HepG2 (cell line): ENCODE measurements at regions not wholly inside any gene's neighbourhood (a gene's known extent, or its start where the extent isn't known, plus 50 kb on each side); places are given as distances from the start of the nearest gene placed in this dataset.

Experiments used
- ATAC-seq: fragments of 200-7000 bp; cut with Tn5 transposase; 3 replicates; pipeline ENCODE4 v1.9.1; 2020; ENCODE audit warnings: mild to moderate bottlenecking, moderate library complexity
- BruUV-seq: library from RNA; stranded (reverse); fragments of 400-500 nt; replicated peaks from 2 replicates; lab custom pipeline; 2021; lab: Mats Ljungman, UMichigan
- CTCF ChIA-PET: fragments of 300-600 bp; formaldehyde crosslinking; extraction: SDS; loops from one replicate; lab custom pipeline; 2021; ENCODE audit warnings: low total read pairs, inconsistent platforms, low intra/inter-chr PET ratio; lab: Yijun Ruan, JAX
- POLR2A ChIA-PET: fragments of 350-600 bp; sonication (Branson Sonifier 250); formaldehyde crosslinking; loops from one replicate; lab custom pipeline; 2020; ENCODE audit warnings: antibody characterized with exemption, inconsistent platforms; lab: Yijun Ruan, JAX
- DNase-seq: peaks from one replicate; pipeline ENCODE4 v3.0.0-alpha.2; 2015; ENCODE audit warnings: low spot score
- FAIRE-seq: peaks from 3 replicates; lab custom pipeline; 2011; peaks lifted over from hg19 to GRCh38; lab: Jason Lieb, UNC
- H2AFZ ChIP-seq: one replicate; pipeline ENCODE4 v1.6.1; 2011; ENCODE audit warnings: low read length, inconsistent platforms
- H3K27ac ChIP-seq: fragments of 300-600 bp; 3 replicates; pipeline ENCODE4 v1.8.0; 2011; ENCODE audit warnings: mixed run types, mild to moderate bottlenecking, mixed read lengths, low read length, inconsistent platforms; ENCODE audit not compliant: insufficient read depth; ENCODE audit errors: extremely low read length
- H3K27me3 ChIP-seq, 2 experiments: fragments of 200-600 bp in 1 of 2; 2 replicates in 1 of 2; 3 replicates in 1 of 2; pipeline versions ENCODE4 v1.6.0 to v1.8.0; 2011; ENCODE audit warnings: low read length in 2 of 2, mild to moderate bottlenecking in 2 of 2, moderate library complexity in 2 of 2, inconsistent platforms in 1 of 2; ENCODE audit not compliant: insufficient read depth in 2 of 2, control insufficient read depth in 1 of 2
- H3K36me3 ChIP-seq, 2 experiments: fragments of 200-600 bp in 1 of 2; replicated peaks in 1 of 2; 2 replicates in 1 of 2; 3 replicates in 1 of 2; pipeline versions ENCODE4 v1.5.1 to v1.8.0; 2011; ENCODE audit warnings: low read length in 2 of 2, inconsistent platforms in 1 of 2; ENCODE audit not compliant: insufficient read depth in 2 of 2, control insufficient read depth in 1 of 2
- H3K4me1 ChIP-seq: 2 replicates; pipeline ENCODE4 v1.5.1; 2012; ENCODE audit warnings: low read length, inconsistent platforms; ENCODE audit not compliant: insufficient read depth
- H3K4me2 ChIP-seq: 2 replicates; pipeline ENCODE4 v1.6.0; 2011; ENCODE audit warnings: low read depth, low read length, inconsistent platforms
- H3K4me3 ChIP-seq, 3 experiments: fragments of 200-600 bp in 1 of 3; sonication (generic), shearing (Covaris generic) in 1 of 3; replicated peaks in 1 of 3; 2 replicates each; pipeline ENCODE4 v1.5.1; 2011 to 2016; ENCODE audit warnings: low read length in 3 of 3, inconsistent platforms in 2 of 3, low read depth in 2 of 3, mild to moderate bottlenecking in 2 of 3, control low read depth in 1 of 3, mixed read lengths in 1 of 3; ENCODE audit not compliant: insufficient read depth in 1 of 3
- H3K79me2 ChIP-seq: one replicate; pipeline ENCODE4 v1.6.1; 2011; ENCODE audit warnings: low read length, inconsistent platforms; ENCODE audit not compliant: insufficient read depth
- H3K9ac ChIP-seq: 2 replicates; pipeline ENCODE4 v1.6.0; 2011; ENCODE audit warnings: mild to moderate bottlenecking, low read depth, low read length, inconsistent platforms; ENCODE audit not compliant: insufficient read depth
- H3K9me3 ChIP-seq: 2 replicates; pipeline ENCODE4 v1.5.1; 2012; ENCODE audit warnings: mild to moderate bottlenecking, low read length
- H4K20me1 ChIP-seq: 2 replicates; pipeline ENCODE4 v1.6.0; 2011; ENCODE audit warnings: inconsistent platforms, mild to moderate bottlenecking, low read length, moderate library complexity; ENCODE audit not compliant: insufficient read depth
- HNRNPL ChIP-seq: fragments of 200-400 bp; formaldehyde crosslinking; IDR thresholded peaks from 2 replicates; pipeline ENCODE4 v1.6.1; 2017; ENCODE audit warnings: mild to moderate bottlenecking, low read depth, low read length
- MAFF ChIP-seq: IDR thresholded peaks from 2 replicates; pipeline ENCODE4 v1.6.1; 2011; ENCODE audit warnings: low read depth, low read length, improper control_type of control experiment
- ZEB1 ChIP-seq: IDR thresholded peaks from 2 replicates; pipeline ENCODE4 v1.6.1; 2012; ENCODE audit warnings: mild to moderate bottlenecking, low read depth, inconsistent platforms; ENCODE audit not compliant: insufficient replicate concordance
- ZNF12 ChIP-seq: sonication (generic); formaldehyde crosslinking; IDR thresholded peaks from 2 replicates; pipeline ENCODE4 v1.5.0; 2020; ENCODE audit warnings: missing genetic modification reagents
- ZNF317 ChIP-seq: sonication (generic); formaldehyde crosslinking; IDR thresholded peaks from 2 replicates; pipeline ENCODE4 v1.5.0; 2020; ENCODE audit warnings: mild to moderate bottlenecking, missing genetic modification reagents
- WGBS: methylation state at CpG from one replicate; pipeline ENCODE4 v1.1.6; 2017; ENCODE audit warnings: low lambda C conversion rate; 5-methylcytosine and 5-hydroxymethylcytosine counted together
- in situ Hi-C: cut with HindIII; loops from 2 replicates; pipeline ENCODE4 v1.10.0; 2017; ENCODE audit warnings: low pct_unique_long_range_greater_than_20kb; ENCODE audit not compliant: extremely low pct_ligation_motif_present
- intact Hi-C: fragments of 100-400 bp; cut with micrococcal nuclease; formaldehyde crosslinking; loops from one replicate; pipeline ENCODE4 v1.10.0; 2022; ENCODE audit not compliant: unreplicated experiment
- TF ChIP-seq, protein P1 (sequence below): sonication (generic); formaldehyde crosslinking; IDR thresholded peaks from 2 replicates; pipeline ENCODE4 v1.5.0; 2020; ENCODE audit warnings: mild to moderate bottlenecking, missing genetic modification reagents, borderline replicate concordance

DNA sequence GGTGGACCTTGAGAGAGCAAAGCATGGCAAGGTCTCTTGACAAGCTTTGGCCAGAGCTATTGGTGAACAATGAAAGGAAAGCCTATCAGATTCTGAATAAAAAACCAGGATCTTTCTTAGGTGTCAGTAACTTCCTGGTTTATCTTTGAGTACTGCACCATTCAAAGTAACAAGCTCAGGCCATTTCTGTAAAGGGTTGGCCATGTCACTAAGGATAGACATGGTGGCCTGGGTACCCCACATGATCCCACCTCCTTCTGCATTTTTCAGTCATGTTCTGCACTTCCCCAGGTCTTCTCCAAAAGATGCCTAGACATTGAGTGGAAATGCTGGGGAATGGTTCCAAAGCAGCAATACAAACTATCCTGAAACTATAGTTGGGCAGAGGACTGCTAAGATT lies 242.0 kb downstream of the ARHGAP12 start:
- ATAC-seq (no peak), DNase-seq (no peak), FAIRE-seq (no peak)
- TF ChIP-seq MAFF (no peak), HNRNPL (no peak), ZNF12 (no peak)
- CTCF ChIA-PET = no interaction called here
- in situ Hi-C loops (no loop called here), intact Hi-C loops (no loop called here)
- Histone ChIP-seq H3K4me2 (no peak overlapping the region), H3K27ac (no peak overlapping the region), H3K27me3 (no peaks in the 10 kb centered on the region), H4K20me1 (no peaks in the 10 kb centered on the region), H3K9ac (no peak overlapping the region), H3K4me3 (no peak overlapping the region), H3K36me3 (no peaks in the 10 kb centered on the region), H3K79me2 (no peaks in the 10 kb centered on the region), H3K4me1 (no peaks in the 10 kb centered on the region), H3K9me3 (peaks cover 39% of the 10 kb centered on the region), H2AFZ (no peak overlapping the region)
- POLR2A ChIA-PET = no interaction called here
- no TSS peak for BruUV-seq

DNA sequence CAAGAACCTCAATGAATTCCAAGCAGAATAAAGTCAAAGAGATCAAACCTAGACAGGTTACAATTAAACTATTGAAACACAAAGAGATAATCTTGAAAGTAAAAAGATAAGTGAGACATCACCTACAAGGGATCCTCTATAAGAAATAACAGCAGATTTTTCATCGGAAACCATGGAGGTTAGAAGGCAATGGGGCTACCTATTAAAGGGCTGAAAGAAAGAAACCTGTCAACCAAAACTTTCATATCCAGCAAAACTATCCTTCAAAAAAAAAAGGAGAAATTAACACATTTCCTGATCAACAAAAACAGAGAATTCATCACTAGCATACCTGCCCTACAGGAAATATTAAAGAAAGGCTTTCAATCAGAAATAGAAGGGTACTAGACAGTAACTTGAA lies 244.9 kb downstream of the ARHGAP12 start:
- no peak overlapping the region for H3K4me2 ChIP-seq
- WGBS = 0% methylated on average over 1 of the region's 1 CpG
- no peak overlapping the region for H3K9ac ChIP-seq
- FAIRE-seq (no peak), ATAC-seq (no peak), DNase-seq (no peak)
- no peaks in the 10 kb centered on the region for H3K79me2 ChIP-seq
- no peaks in the 10 kb centered on the region for H3K36me3 ChIP-seq
- CTCF ChIA-PET = no interaction called here
- H2AFZ ChIP-seq = no peak overlapping the region
- intact Hi-C loops = no loop called here
- peaks cover 28% of the 10 kb centered on the region for H3K9me3 ChIP-seq
- H3K27ac ChIP-seq = no peak overlapping the region
- H3K27me3 ChIP-seq = peaks cover 0 to 4% of the 10 kb centered on the region in 2 experiments; a peak in 2 of 5 replicates
- no peak overlapping the region for H3K4me3 ChIP-seq
- H3K4me1 ChIP-seq = no peaks in the 10 kb centered on the region
- TF ChIP-seq ZNF317 (peak; percentile 97), ZEB1 (no peak)
- TF ChIP-seq, protein P1, sequence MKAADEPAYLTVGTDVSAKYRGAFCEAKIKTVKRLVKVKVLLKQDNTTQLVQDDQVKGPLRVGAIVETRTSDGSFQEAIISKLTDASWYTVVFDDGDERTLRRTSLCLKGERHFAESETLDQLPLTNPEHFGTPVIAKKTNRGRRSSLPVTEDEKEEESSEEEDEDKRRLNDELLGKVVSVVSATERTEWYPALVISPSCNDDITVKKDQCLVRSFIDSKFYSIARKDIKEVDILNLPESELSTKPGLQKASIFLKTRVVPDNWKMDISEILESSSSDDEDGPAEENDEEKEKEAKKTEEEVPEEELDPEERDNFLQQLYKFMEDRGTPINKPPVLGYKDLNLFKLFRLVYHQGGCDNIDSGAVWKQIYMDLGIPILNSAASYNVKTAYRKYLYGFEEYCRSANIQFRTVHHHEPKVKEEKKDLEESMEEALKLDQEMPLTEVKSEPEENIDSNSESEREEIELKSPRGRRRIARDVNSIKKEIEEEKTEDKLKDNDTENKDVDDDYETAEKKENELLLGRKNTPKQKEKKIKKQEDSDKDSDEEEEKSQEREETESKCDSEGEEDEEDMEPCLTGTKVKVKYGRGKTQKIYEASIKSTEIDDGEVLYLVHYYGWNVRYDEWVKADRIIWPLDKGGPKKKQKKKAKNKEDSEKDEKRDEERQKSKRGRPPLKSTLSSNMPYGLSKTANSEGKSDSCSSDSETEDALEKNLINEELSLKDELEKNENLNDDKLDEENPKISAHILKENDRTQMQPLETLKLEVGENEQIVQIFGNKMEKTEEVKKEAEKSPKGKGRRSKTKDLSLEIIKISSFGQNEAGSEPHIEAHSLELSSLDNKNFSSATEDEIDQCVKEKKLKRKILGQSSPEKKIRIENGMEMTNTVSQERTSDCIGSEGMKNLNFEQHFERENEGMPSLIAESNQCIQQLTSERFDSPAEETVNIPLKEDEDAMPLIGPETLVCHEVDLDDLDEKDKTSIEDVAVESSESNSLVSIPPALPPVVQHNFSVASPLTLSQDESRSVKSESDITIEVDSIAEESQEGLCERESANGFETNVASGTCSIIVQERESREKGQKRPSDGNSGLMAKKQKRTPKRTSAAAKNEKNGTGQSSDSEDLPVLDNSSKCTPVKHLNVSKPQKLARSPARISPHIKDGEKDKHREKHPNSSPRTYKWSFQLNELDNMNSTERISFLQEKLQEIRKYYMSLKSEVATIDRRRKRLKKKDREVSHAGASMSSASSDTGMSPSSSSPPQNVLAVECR (CRISPR knock-in tag) = no peak
- TF ChIP-seq, all 625 proteins: peak for 1
- BruUV-seq = no TSS peak
- H4K20me1 ChIP-seq = no peaks in the 10 kb centered on the region
- in situ Hi-C loops = no loop called here
- POLR2A ChIA-PET = no interaction called here
